Stimulated activated CD4-positive, alpha-beta T cell treated with anti-CD3 and anti-CD28 coated beads, Interleukin-4, amount 100 ng/mL, for 1 hour (primary cell): ENCODE measurements at regions not wholly inside any gene's neighbourhood (a gene's known extent, or its start where the extent isn't known, plus 50 kb on each side); places are given as distances from the start of the nearest gene placed in this dataset.
"Not testable (repeated sequence)": the region's sequence is repeated elsewhere in the genome, so short reads cannot be mapped to it uniquely, and the experiment has no call there.

Experiments used
- DNase-seq: peaks from one replicate; pipeline ENCODE4 v3.0.0-alpha.2; 2020

GRCh38 chr3:48101301-48101650 is 85.1 kb upstream of the MAP4 start:
- not testable (repeated sequence) for DNase-seq

GRCh38 chr3:48092270-48092669 is 76.1 kb upstream of the MAP4 start:
- DNase-seq, result no peak

- DNase-seq, result no peak
These were observed 74.1 kb upstream of the MAP4 start for GRCh38 chr3:48090166-48090939.

DNA sequence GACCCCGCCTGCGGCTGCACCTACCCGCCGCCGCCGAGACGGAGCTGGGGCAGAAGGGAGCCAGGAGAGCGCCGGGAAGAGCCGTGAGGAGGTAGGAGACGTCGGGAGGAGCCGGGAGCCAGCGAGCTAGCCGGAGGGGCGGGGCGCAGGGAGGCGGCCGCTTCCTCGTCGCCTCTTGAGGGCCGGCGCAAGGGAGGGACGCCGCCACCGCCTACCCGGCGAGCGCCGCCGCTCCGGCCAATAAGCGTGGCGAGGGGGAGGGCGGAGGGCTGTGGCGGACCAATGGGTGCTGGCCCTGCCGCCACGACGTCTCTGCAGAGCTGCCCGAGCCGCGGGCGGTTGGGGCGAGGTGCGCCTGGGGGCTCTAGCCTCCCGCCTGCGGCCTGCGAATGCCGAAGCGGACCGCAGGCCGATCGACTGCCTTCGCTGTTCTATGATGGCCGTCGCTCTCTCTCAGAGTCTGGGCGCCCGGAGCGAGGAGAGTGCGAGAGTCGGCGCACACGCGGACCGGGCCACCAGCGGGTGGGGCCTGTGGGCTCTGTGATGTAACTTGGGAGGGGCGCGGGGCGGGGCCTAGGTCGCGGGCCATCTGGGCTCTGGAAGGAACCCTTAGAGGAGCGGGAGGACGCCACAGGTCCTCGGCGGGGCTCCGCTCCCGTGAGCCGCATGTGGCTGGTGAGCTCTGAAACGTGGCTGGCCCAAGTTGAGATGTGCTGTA is 72.7 kb upstream of the MAP4 start:
- DNase-seq, result peak; percentile 95

- peak; percentile 6 for DNase-seq
These were observed 72.0 kb upstream of the MAP4 start for GRCh38 chr3:48088056-48088748.

DNA sequence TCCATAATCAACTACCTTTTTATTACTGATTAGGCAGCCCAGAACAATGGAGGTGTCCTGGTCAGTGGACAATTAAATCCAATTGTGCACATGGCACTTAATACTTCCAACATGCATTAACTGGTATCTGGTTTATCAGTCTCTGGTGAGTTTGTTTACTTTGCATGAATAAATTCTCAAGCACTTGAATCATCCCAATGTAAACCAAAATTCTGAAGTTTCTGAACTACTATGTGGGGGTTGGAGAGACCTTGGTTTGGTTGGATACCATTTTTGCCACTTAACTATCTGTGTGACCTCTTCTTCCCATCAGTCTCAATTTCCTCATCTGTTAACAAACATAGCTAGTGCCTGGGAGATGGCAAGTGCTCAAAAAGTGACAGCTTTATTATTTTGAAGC is 70.5 kb upstream of the MAP4 start:
- DNase-seq, result no peak

- no peak for DNase-seq
These were observed 68.7 kb upstream of the MAP4 start for GRCh38 chr3:48084929-48085328.

- no peak for DNase-seq
These were observed 68.0 kb upstream of the MAP4 start for GRCh38 chr3:48084170-48084569.

- DNase-seq, result no peak
These were observed 66.5 kb upstream of the MAP4 start for GRCh38 chr3:48082580-48083184.

DNA sequence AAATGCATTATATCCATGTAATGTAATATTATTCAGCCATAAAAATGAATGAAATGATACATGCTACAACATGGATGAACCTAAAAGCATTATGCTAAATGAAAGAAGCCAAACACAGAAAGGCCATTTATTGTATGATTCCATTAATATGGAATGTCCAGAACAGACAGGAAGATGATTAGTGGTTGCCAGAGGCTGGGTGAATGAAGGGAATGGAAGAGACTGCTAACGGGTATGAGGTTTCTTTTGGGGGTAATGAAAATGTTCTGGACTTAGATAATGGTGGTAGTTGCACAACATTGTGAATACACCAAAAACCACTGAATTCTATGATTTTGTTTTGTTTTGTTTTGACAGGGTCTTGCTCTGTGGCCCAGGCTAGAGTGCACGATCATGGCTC is 61.6 kb upstream of the MAP4 start:
- DNase-seq, result no peak

- no peak for DNase-seq
These were observed 53.8 kb upstream of the MAP4 start for GRCh38 chr3:48070030-48070429.

- no peak for DNase-seq
These were observed 53.1 kb upstream of the MAP4 start for GRCh38 chr3:48069339-48069738.

- no peak for DNase-seq
These were observed 52.7 kb upstream of the MAP4 start for GRCh38 chr3:48068886-48069285.

GRCh38 chr3:48068320-48068719 is 52.1 kb upstream of the MAP4 start:
- not testable (repeated sequence) for DNase-seq

- no peak for DNase-seq
These were observed 51.1 kb upstream of the MAP4 start for GRCh38 chr3:48067271-48067670.
